SK-N-SH (cell line): ENCODE measurements at regions not wholly inside any gene's neighbourhood (a gene's known extent, or its start where the extent isn't known, plus 50 kb on each side); places are given as distances from the start of the nearest gene placed in this dataset.

ENCODE experiments used
- CHD2 ChIP-seq: fragments of 150-350 bp; IDR thresholded peaks from 2 replicates; pipeline ENCODE4 v1.6.1; 2018; ENCODE audit warnings: low read length; ENCODE audit not compliant: partially characterized antibody
- FOSL2 ChIP-seq: IDR thresholded peaks from 2 replicates; pipeline ENCODE4 v1.4.0; 2012; ENCODE audit warnings: low read depth, mild to moderate bottlenecking, moderate library complexity, borderline replicate concordance
- FOXJ3 ChIP-seq: sonication (generic); formaldehyde crosslinking; IDR thresholded peaks from 2 replicates; pipeline ENCODE4 v1.5.1; 2020; ENCODE audit warnings: mild to moderate bottlenecking, missing genetic modification reagents
- JUND ChIP-seq: IDR thresholded peaks from 2 replicates; pipeline ENCODE4 v1.4.0; 2012
- MXI1 ChIP-seq: IDR thresholded peaks from 2 replicates; pipeline ENCODE4 v1.6.1; 2012; ENCODE audit warnings: mild to moderate bottlenecking, low read depth, low read length, improper control_type of control experiment
- RAD21 ChIP-seq: IDR thresholded peaks from 2 replicates; pipeline ENCODE4 v1.6.1; 2012; ENCODE audit warnings: mild to moderate bottlenecking, low read length
- RFX5 ChIP-seq: IDR thresholded peaks from 2 replicates; pipeline ENCODE4 v1.6.1; 2012; ENCODE audit warnings: mild to moderate bottlenecking, improper control_type of control experiment, low read length
- TEAD4 ChIP-seq: IDR thresholded peaks from 2 replicates; pipeline ENCODE4 v1.4.0; 2012; ENCODE audit warnings: mild to moderate bottlenecking, borderline replicate concordance; ENCODE audit not compliant: insufficient read depth
- USF2 ChIP-seq: fragments of 150-350 bp; IDR thresholded peaks from 2 replicates; pipeline ENCODE4 v1.6.1; 2017; ENCODE audit warnings: antibody characterized with exemption, low read length, low read depth, borderline replicate concordance
- YY1 ChIP-seq: IDR thresholded peaks from 2 replicates; pipeline ENCODE4 v1.4.0; 2012; ENCODE audit warnings: low read depth, mild to moderate bottlenecking
- TF ChIP-seq, protein P1 (sequence below): fragments of 200-600 bp; sonication (generic); IDR thresholded peaks from 2 replicates; pipeline ENCODE4 v1.6.1; 2017; ENCODE audit warnings: antibody characterized with exemption, mild to moderate bottlenecking, moderate library complexity

GRCh38 chr1:89472886-89473417 lies 51.7 kb upstream of the LRRC8B start:
- no peak for TF ChIP-seq RAD21
- TF ChIP-seq, protein P1, sequence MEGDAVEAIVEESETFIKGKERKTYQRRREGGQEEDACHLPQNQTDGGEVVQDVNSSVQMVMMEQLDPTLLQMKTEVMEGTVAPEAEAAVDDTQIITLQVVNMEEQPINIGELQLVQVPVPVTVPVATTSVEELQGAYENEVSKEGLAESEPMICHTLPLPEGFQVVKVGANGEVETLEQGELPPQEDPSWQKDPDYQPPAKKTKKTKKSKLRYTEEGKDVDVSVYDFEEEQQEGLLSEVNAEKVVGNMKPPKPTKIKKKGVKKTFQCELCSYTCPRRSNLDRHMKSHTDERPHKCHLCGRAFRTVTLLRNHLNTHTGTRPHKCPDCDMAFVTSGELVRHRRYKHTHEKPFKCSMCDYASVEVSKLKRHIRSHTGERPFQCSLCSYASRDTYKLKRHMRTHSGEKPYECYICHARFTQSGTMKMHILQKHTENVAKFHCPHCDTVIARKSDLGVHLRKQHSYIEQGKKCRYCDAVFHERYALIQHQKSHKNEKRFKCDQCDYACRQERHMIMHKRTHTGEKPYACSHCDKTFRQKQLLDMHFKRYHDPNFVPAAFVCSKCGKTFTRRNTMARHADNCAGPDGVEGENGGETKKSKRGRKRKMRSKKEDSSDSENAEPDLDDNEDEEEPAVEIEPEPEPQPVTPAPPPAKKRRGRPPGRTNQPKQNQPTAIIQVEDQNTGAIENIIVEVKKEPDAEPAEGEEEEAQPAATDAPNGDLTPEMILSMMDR, result no peak
- TF ChIP-seq TEAD4, result no peak
- no peak for TF ChIP-seq FOXJ3 (CRISPR knock-in tag)
- no peak for TF ChIP-seq CHD2
- TF ChIP-seq MXI1, result no peak
- TF ChIP-seq RFX5, result no peak
- TF ChIP-seq YY1, result no peak
- no peak for TF ChIP-seq FOSL2
- TF ChIP-seq USF2, result no peak
- TF ChIP-seq JUND, result no peak
